Endothelial cell of umbilical vein (primary cell): ENCODE measurements at regions not wholly inside any gene's neighbourhood (a gene's known extent, or its start where the extent isn't known, plus 50 kb on each side); places are given as distances from the start of the nearest gene placed in this dataset.

Experiments
- BruUV-seq: library from RNA; stranded (reverse); fragments of 400-500 nt; replicated peaks from 2 replicates; lab custom pipeline; 2021; lab: Mats Ljungman, UMichigan
- CTCF ChIA-PET: fragments of 300-600, 350-600 bp; sonication (Branson Sonifier 250); formaldehyde crosslinking; loops from one replicate; lab custom pipeline; 2021; ENCODE audit warnings: antibody characterized with exemption, inconsistent platforms; lab: Charles Lee
- POLR2A ChIA-PET: fragments of 300-600, 350-600 bp; sonication (Branson Sonifier 250); formaldehyde crosslinking; loops from one replicate; lab custom pipeline; 2021; ENCODE audit warnings: antibody characterized with exemption, inconsistent platforms; lab: Charles Lee
- DNase-seq: peaks from one replicate; pipeline ENCODE4 v3.0.0-alpha.2; 2011; ENCODE audit warnings: low read depth, low spot score
- FAIRE-seq: peaks from 2 replicates; lab custom pipeline; 2011; peaks lifted over from hg19 to GRCh38; lab: Jason Lieb, UNC
- H2AFZ ChIP-seq: 2 replicates; pipeline ENCODE4 v1.6.0; 2012; ENCODE audit warnings: low read depth, low read length, control low read depth, inconsistent platforms
- H3K27ac ChIP-seq: 2 replicates; pipeline ENCODE4 v1.5.1; 2011; ENCODE audit warnings: low read depth, mild to moderate bottlenecking, control low read depth, low read length, moderate library complexity; ENCODE audit not compliant: insufficient read depth
- H3K27me3 ChIP-seq, 2 experiments: 2 replicates each; pipeline versions ENCODE4 v1.6.0 to v1.6.1; 2011; ENCODE audit warnings: low read length in 2 of 2, mixed read lengths in 1 of 2; ENCODE audit not compliant: control insufficient read depth in 2 of 2, insufficient read depth in 2 of 2
- H3K36me3 ChIP-seq, 2 experiments: 2 replicates in 1 of 2; 3 replicates in 1 of 2; pipeline ENCODE4 v1.5.1; 2011; ENCODE audit warnings: low read length in 2 of 2, mild to moderate bottlenecking in 1 of 2, moderate library complexity in 1 of 2; ENCODE audit not compliant: control insufficient read depth in 2 of 2, insufficient read depth in 2 of 2; ENCODE audit errors: extremely low read depth in 1 of 2
- H3K4me1 ChIP-seq: 3 replicates; pipeline ENCODE4 v1.5.1; 2011; ENCODE audit warnings: mild to moderate bottlenecking, low read length; ENCODE audit not compliant: control insufficient read depth, insufficient read depth; ENCODE audit errors: extremely low read depth
- H3K4me2 ChIP-seq: 2 replicates; pipeline ENCODE4 v1.6.1; 2011; ENCODE audit warnings: low read length, control low read depth, mixed read lengths; ENCODE audit not compliant: insufficient read depth
- H3K4me3 ChIP-seq, 3 experiments: fragments of 200-600 bp in 1 of 3; sonication (generic), shearing (Covaris generic) in 1 of 3; replicated peaks in 1 of 3; 2 replicates each; pipeline ENCODE4 v1.5.1; 2011 to 2016; ENCODE audit warnings: control low read depth in 3 of 3, low read length in 3 of 3, mild to moderate bottlenecking in 2 of 3, inconsistent platforms in 1 of 3, low read depth in 1 of 3, moderate library complexity in 1 of 3; ENCODE audit not compliant: insufficient read depth in 1 of 3
- H3K79me2 ChIP-seq: 2 replicates; pipeline ENCODE4 v1.6.0; 2012; ENCODE audit warnings: low read length, inconsistent platforms; ENCODE audit not compliant: control insufficient read depth, insufficient read depth
- H3K9ac ChIP-seq: replicated peaks from 2 replicates; pipeline ENCODE3; 2011; ENCODE audit warnings: low read length, control low read depth; ENCODE audit not compliant: insufficient read depth; ENCODE audit errors: extremely low read depth
- H3K9me1 ChIP-seq: replicated peaks from 3 replicates; pipeline ENCODE4 v1.6.0; 2011; ENCODE audit warnings: mild to moderate bottlenecking, low read length; ENCODE audit not compliant: control insufficient read depth, insufficient read depth; ENCODE audit errors: extremely low read depth
- H3K9me3 ChIP-seq: replicated peaks from 2 replicates; pipeline ENCODE4 v1.5.1; 2012; ENCODE audit warnings: low read length, inconsistent platforms; ENCODE audit not compliant: control insufficient read depth, insufficient read depth
- H4K20me1 ChIP-seq: replicated peaks from 2 replicates; pipeline ENCODE3; 2011; ENCODE audit warnings: mild to moderate bottlenecking, low read length; ENCODE audit not compliant: control insufficient read depth, insufficient read depth; ENCODE audit errors: extremely low read depth
- CTCF ChIP-seq, 2 donors: IDR thresholded peaks; 1 replicate in 1 of 2; 2 replicates in 1 of 2; pipeline ENCODE4 v1.5.1; 2011; ENCODE audit warnings: low read length in 2 of 2, mild to moderate bottlenecking in 2 of 2, moderate library complexity in 2 of 2, control low read depth in 1 of 2, inconsistent platforms in 1 of 2, low read depth in 1 of 2; ENCODE audit not compliant: insufficient read depth in 1 of 2; ENCODE audit errors: extremely low read depth in 1 of 2
- EZH2 ChIP-seq: IDR thresholded peaks from 2 replicates; pipeline ENCODE4 v1.6.1; 2012; ENCODE audit warnings: borderline replicate concordance, low read depth, mild to moderate bottlenecking, moderate library complexity, low read length, inconsistent platforms; ENCODE audit not compliant: severe bottlenecking
- FOS ChIP-seq: IDR thresholded peaks from 2 replicates; pipeline ENCODE4 v1.6.1; 2011; ENCODE audit warnings: mild to moderate bottlenecking, low read length, moderate library complexity, borderline replicate concordance; ENCODE audit not compliant: insufficient read depth
- GATA2 ChIP-seq: IDR thresholded peaks from 2 replicates; pipeline ENCODE4 v1.7.0; 2011; ENCODE audit warnings: low read depth, mild to moderate bottlenecking, moderate library complexity, mixed read lengths, low read length; ENCODE audit not compliant: insufficient read length, insufficient read depth
- MYC ChIP-seq: IDR thresholded peaks from one replicate; pipeline ENCODE4 v1.6.1; 2011; ENCODE audit warnings: mild to moderate bottlenecking, low read depth, low read length
- POLR2A ChIP-seq: IDR thresholded peaks from 2 replicates; pipeline ENCODE4 v1.6.1; 2012; ENCODE audit warnings: low read depth, mild to moderate bottlenecking, control low read depth, low read length
- POLR2AphosphoS5 ChIP-seq: IDR thresholded peaks from 2 replicates; pipeline ENCODE4 v1.6.1; 2012; ENCODE audit warnings: low read depth, mild to moderate bottlenecking, control low read depth, low read length, moderate library complexity; ENCODE audit not compliant: insufficient read depth
- dilution Hi-C: fragments of 300-500 bp; cut with MboI; formaldehyde crosslinking; loops from one replicate; pipeline ENCODE4 v1.15.0; 2019; ENCODE audit warnings: low sequenced_read_pairs; ENCODE audit not compliant: extremely low pct_ligation_motif_present
- intact Hi-C: fragments of 100-400 bp; cut with micrococcal nuclease; formaldehyde crosslinking; loops from one replicate; pipeline ENCODE4 v1.10.0; 2022
- TF ChIP-seq, protein P1 (sequence below): IDR thresholded peaks from 2 replicates; pipeline ENCODE4 v1.6.1; 2011; ENCODE audit not compliant: insufficient read depth, insufficient read length

DNA sequence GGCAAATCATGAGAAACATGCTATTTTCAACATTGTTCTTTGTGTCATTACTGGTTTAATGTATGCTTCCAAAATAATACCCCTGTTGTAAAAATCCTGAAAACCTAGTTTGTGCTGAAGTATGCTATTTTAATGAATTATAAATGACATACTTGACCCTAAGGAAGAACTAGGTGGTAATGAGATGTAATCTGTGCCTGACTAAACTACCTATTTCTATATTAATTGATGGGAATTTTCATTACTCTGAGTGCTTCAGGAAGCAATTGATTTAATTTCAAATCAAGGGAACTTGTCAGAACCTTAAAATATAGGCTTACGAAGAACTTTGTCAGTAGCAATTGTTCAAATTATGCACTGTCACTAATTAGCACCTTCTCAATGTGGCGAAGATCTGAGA, 1005.6 kb upstream of the SLC10A2 start:
- dilution Hi-C loops = no loop called here
- no TSS peak for BruUV-seq
- POLR2A ChIA-PET = no interaction called here

DNA sequence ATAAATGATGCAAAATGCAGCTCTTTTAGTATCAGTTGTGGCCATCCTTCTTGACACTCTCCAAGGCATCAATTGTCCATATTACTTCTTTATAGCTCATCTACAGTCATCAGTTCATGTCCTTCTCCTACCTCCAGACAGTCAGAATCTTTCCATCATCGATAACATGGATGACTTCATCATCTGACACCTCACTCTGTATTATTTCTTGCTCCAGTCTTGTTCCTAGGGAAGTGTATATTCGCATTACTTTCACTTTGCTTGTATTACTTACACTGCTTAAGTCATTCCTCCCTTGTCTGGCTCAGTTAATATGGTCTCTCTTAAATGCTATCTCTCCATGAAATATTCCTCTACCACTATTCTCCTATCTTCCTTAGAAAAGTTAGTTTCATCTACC, 999.1 kb upstream of the SLC10A2 start:
- TF ChIP-seq GATA2 (no peak), FOS (no peak), POLR2AphosphoS5 (no peak), CTCF (IDR thresholded peaks at IDR 0.05; ENCODE audit: extremely low read depth in 1 of 2, insufficient read depth in 1 of 2, low read depth in 1 of 2, low read length in 2 of 2) (no peak), EZH2 (no peak), MYC (no peak), POLR2A (no peak)
- TF ChIP-seq, protein P1, sequence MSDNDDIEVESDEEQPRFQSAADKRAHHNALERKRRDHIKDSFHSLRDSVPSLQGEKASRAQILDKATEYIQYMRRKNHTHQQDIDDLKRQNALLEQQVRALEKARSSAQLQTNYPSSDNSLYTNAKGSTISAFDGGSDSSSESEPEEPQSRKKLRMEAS = no peak
- Histone ChIP-seq H3K36me3 (no peaks in the 10 kb centered on the region), H3K27me3 (no peaks in the 10 kb centered on the region), H3K4me3 (no peak overlapping the region), H3K9ac (no peak overlapping the region), H4K20me1 (no peaks in the 10 kb centered on the region), H3K79me2 (no peaks in the 10 kb centered on the region), H3K9me1 (no peaks in the 10 kb centered on the region), H3K4me2 (no peak overlapping the region), H3K27ac (no peak overlapping the region), H2AFZ (no peak overlapping the region), H3K9me3 (no peaks in the 10 kb centered on the region), H3K4me1 (no peaks in the 10 kb centered on the region)
- ChIA-PET POLR2A (no interaction called here), CTCF (no interaction called here)
- BruUV-seq = no TSS peak
- DNase-seq (no peak), FAIRE-seq (no peak)
- intact Hi-C loops (no loop called here), dilution Hi-C loops (no loop called here)

More for the DNA sequence above, 1005.6 kb upstream of the SLC10A2 start:
- Histone ChIP-seq H3K27me3 (no peaks in the 10 kb centered on the region), H3K4me1 (no peaks in the 10 kb centered on the region), H3K4me3 (no peak overlapping the region), H3K36me3 (no peaks in the 10 kb centered on the region), H2AFZ (no peak overlapping the region), H3K79me2 (no peaks in the 10 kb centered on the region), H3K9ac (no peak overlapping the region), H3K4me2 (no peak overlapping the region), H3K9me3 (no peaks in the 10 kb centered on the region), H3K27ac (no peak overlapping the region), H3K9me1 (no peaks in the 10 kb centered on the region), H4K20me1 (no peaks in the 10 kb centered on the region)
- TF ChIP-seq CTCF (IDR thresholded peaks at IDR 0.05; ENCODE audit: extremely low read depth in 1 of 2, insufficient read depth in 1 of 2, low read depth in 1 of 2, low read length in 2 of 2) = no peak
- FAIRE-seq (no peak), DNase-seq (no peak)
- CTCF ChIA-PET = no interaction called here
- intact Hi-C loops = no loop called here
